NCI-H2081 (cell line): ENCODE measurements at regions not wholly inside any gene's neighbourhood (a gene's known extent, or its start where the extent isn't known, plus 50 kb on each side); places are given as distances from the start of the nearest gene placed in this dataset.
A peak's percentile ranks its signal among the peaks of the same experiment; 100 is the strongest.
"Not testable (repeated sequence)": the region's sequence is repeated elsewhere in the genome, so short reads cannot be mapped to it uniquely, and the experiment has no call there.

Experiments used
- DNase-seq, 2 experiments: peaks; one replicate each; lab custom pipeline; 2025; lab: John Stamatoyannopoulos, UW

GRCh38 chr5:1636208-1636770 is 112.5 kb upstream of the LPCAT1 start:
- DNase-seq: not testable (repeated sequence)

GRCh38 chr5:1635477-1635876 is 111.7 kb upstream of the LPCAT1 start:
- not testable (repeated sequence) for DNase-seq

- DNase-seq: no peak
Observed at GRCh38 chr5:1634337-1634661, 110.5 kb upstream of the LPCAT1 start.

GRCh38 chr5:1633605-1634336 is 110.0 kb upstream of the LPCAT1 start:
- DNase-seq: peak; percentile 89 to 92

- not testable (repeated sequence) for DNase-seq
Observed at GRCh38 chr5:1631004-1631403, 107.2 kb upstream of the LPCAT1 start.

- DNase-seq: not testable (repeated sequence)
Observed at GRCh38 chr5:1626397-1626796, 102.6 kb upstream of the LPCAT1 start.

GRCh38 chr5:1619531-1619930 is 95.8 kb upstream of the LPCAT1 start:
- not testable (repeated sequence) for DNase-seq

- not testable (repeated sequence) for DNase-seq
Observed at GRCh38 chr5:1618296-1618865, 94.6 kb upstream of the LPCAT1 start.

GRCh38 chr5:1617236-1617755 is 93.5 kb upstream of the LPCAT1 start:
- not testable (repeated sequence) for DNase-seq

GRCh38 chr5:1613515-1613914 is 89.8 kb upstream of the LPCAT1 start:
- not testable (repeated sequence) for DNase-seq

GRCh38 chr5:1610526-1610925 is 86.8 kb upstream of the LPCAT1 start:
- not testable (repeated sequence) for DNase-seq

GRCh38 chr5:1609111-1609510 is 85.4 kb upstream of the LPCAT1 start:
- DNase-seq: peak; percentile 30 to 41

- not testable (repeated sequence) for DNase-seq
Observed at GRCh38 chr5:1608336-1608735, 84.6 kb upstream of the LPCAT1 start.

- not testable (repeated sequence) for DNase-seq
Observed at GRCh38 chr5:1606951-1607350, 83.2 kb upstream of the LPCAT1 start.

- peak; percentile 73 to 96 for DNase-seq
Observed at GRCh38 chr5:1603916-1604315, 80.2 kb upstream of the LPCAT1 start.

- peak; percentile 65 to 87 for DNase-seq
Observed at GRCh38 chr5:1601565-1601964, 77.8 kb upstream of the LPCAT1 start.

GRCh38 chr5:1598950-1599737 is 75.4 kb upstream of the LPCAT1 start:
- not testable (repeated sequence) for DNase-seq

GRCh38 chr5:1597093-1597473 is 73.3 kb upstream of the LPCAT1 start:
- peak in 1 of 2 experiments; percentile 6 for DNase-seq

GRCh38 chr5:1596462-1597092 is 72.8 kb upstream of the LPCAT1 start:
- DNase-seq: not testable (repeated sequence)

- DNase-seq: peak; percentile 86 to 88
Observed at GRCh38 chr5:1594357-1595106, 70.8 kb upstream of the LPCAT1 start.

- no peak for DNase-seq
Observed at GRCh38 chr5:1593903-1594356, 70.2 kb upstream of the LPCAT1 start.
